ENCODE measurements at regions not wholly inside any gene's neighbourhood (a gene's known extent, or its start where the extent isn't known, plus 50 kb on each side); places are given as distances from the start of the nearest gene placed in this dataset.

GRCh38 chr1:240695416-240695815 is 83.5 kb upstream of the GREM2 start:
- ChIA-PET POLR2A (no interaction called here), CTCF (ENCODE audit: low intra/inter-chr PET ratio, low total read pairs) (no interaction called here)
- WGBS (ENCODE audit: low lambda C conversion rate): 29% methylated on average over 4 of the region's 4 CpGs
- in situ Hi-C loops (cut with HindIII; ENCODE audit: extremely low pct_ligation_motif_present, low pct_unique_long_range_greater_than_20kb) (loop anchor here (25.0 kb wide), 1 partner anchor 508 kb away; no protein-coding TSS in a partner anchor), intact Hi-C loops (cut with micrococcal nuclease; ENCODE audit: unreplicated experiment) (no loop called here)
- Histone ChIP-seq H3K36me3 (replicated peaks in 1 of 2; ENCODE audit: control insufficient read depth in 1 of 2, insufficient read depth in 2 of 2, low read length in 2 of 2) (no peaks in the 10 kb centered on the region), H3K4me3 (replicated peaks in 1 of 3; ENCODE audit: insufficient read depth in 1 of 3, low read depth in 2 of 3, low read length in 3 of 3) (no peak overlapping the region), H3K4me1 (ENCODE audit: insufficient read depth, low read length) (no peaks in the 10 kb centered on the region), H4K20me1 (ENCODE audit: insufficient read depth, low read length) (no peaks in the 10 kb centered on the region), H3K9me3 (ENCODE audit: low read length) (no peaks in the 10 kb centered on the region), H3K27ac (ENCODE audit: extremely low read length, insufficient read depth, low read length) (no peak overlapping the region), H3K9ac (ENCODE audit: insufficient read depth, low read depth, low read length) (no peak overlapping the region), H3K79me2 (ENCODE audit: insufficient read depth, low read length) (no peaks in the 10 kb centered on the region), H3K4me2 (ENCODE audit: low read depth, low read length) (no peak overlapping the region), H3K27me3 (ENCODE audit: control insufficient read depth in 1 of 2, insufficient read depth in 2 of 2, low read length in 2 of 2) (0 out of 5 replicates have a peak, but pooled peaks cover 0 to 4% of the 10 kb centered on the region in 2 experiments), H2AFZ (ENCODE audit: low read length) (no peak overlapping the region)
- no peak for FAIRE-seq
- no peak for ATAC-seq
- no TSS peak for BruUV-seq (replicated peaks)
- DNase-seq (ENCODE audit: low spot score): no peak
- TF ChIP-seq PAWR (CRISPR knock-in tag; IDR thresholded peaks at IDR 0.05; ENCODE audit: borderline replicate concordance) (no peak), JUN (CRISPR knock-in tag; IDR thresholded peaks at IDR 0.05) (no peak), ZBTB38 (CRISPR knock-in tag; IDR thresholded peaks at IDR 0.05) (no peak), PCBP1 (IDR thresholded peaks at IDR 0.05; ENCODE audit: borderline replicate concordance, low read depth, low read length) (no peak), ZNF484 (CRISPR knock-in tag; IDR thresholded peaks at IDR 0.05; ENCODE audit: borderline replicate concordance, low read depth) (no peak), SOX6 (IDR thresholded peaks at IDR 0.05) (no peak), SOX6 (CRISPR knock-in tag; IDR thresholded peaks at IDR 0.05) (no peak), NCOA2 (CRISPR knock-in tag; IDR thresholded peaks at IDR 0.05) (no peak), ZBTB14 (CRISPR knock-in tag; IDR thresholded peaks at IDR 0.05) (no peak), ZFP36 (IDR thresholded peaks at IDR 0.05; ENCODE audit: borderline replicate concordance, low read depth, low read length, partially characterized antibody) (no peak), HCFC1 (IDR thresholded peaks at IDR 0.05; ENCODE audit: low read depth, low read length) (no peak), NCOR1 (IDR thresholded peaks at IDR 0.05; ENCODE audit: borderline replicate concordance, low read length) (no peak), MED13 (CRISPR knock-in tag; IDR thresholded peaks at IDR 0.05) (no peak), ZNF451 (CRISPR knock-in tag; IDR thresholded peaks at IDR 0.05) (no peak)
- TF ChIP-seq, protein P1, sequence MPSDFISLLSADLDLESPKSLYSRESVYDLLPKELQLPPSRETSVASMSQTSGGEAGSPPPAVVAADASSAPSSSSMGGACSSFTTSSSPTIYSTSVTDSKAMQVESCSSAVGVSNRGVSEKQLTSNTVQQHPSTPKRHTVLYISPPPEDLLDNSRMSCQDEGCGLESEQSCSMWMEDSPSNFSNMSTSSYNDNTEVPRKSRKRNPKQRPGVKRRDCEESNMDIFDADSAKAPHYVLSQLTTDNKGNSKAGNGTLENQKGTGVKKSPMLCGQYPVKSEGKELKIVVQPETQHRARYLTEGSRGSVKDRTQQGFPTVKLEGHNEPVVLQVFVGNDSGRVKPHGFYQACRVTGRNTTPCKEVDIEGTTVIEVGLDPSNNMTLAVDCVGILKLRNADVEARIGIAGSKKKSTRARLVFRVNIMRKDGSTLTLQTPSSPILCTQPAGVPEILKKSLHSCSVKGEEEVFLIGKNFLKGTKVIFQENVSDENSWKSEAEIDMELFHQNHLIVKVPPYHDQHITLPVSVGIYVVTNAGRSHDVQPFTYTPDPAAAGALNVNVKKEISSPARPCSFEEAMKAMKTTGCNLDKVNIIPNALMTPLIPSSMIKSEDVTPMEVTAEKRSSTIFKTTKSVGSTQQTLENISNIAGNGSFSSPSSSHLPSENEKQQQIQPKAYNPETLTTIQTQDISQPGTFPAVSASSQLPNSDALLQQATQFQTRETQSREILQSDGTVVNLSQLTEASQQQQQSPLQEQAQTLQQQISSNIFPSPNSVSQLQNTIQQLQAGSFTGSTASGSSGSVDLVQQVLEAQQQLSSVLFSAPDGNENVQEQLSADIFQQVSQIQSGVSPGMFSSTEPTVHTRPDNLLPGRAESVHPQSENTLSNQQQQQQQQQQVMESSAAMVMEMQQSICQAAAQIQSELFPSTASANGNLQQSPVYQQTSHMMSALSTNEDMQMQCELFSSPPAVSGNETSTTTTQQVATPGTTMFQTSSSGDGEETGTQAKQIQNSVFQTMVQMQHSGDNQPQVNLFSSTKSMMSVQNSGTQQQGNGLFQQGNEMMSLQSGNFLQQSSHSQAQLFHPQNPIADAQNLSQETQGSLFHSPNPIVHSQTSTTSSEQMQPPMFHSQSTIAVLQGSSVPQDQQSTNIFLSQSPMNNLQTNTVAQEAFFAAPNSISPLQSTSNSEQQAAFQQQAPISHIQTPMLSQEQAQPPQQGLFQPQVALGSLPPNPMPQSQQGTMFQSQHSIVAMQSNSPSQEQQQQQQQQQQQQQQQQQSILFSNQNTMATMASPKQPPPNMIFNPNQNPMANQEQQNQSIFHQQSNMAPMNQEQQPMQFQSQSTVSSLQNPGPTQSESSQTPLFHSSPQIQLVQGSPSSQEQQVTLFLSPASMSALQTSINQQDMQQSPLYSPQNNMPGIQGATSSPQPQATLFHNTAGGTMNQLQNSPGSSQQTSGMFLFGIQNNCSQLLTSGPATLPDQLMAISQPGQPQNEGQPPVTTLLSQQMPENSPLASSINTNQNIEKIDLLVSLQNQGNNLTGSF (CRISPR knock-in tag; IDR thresholded peaks at IDR 0.05): no peak
